IMR-90 (cell line): ENCODE measurements at regions not wholly inside any gene's neighbourhood (a gene's known extent, or its start where the extent isn't known, plus 50 kb on each side); places are given as distances from the start of the nearest gene placed in this dataset.

Experiments used
- ATAC-seq: fragments of 200-7000 bp; cut with Tn5 transposase; 2 replicates; pipeline ENCODE4 v1.9.1; 2020; ENCODE audit warnings: low read depth, mild to moderate bottlenecking, moderate library complexity
- BruUV-seq: library from RNA; stranded (reverse); fragments of 400-500 nt; replicated peaks from 2 replicates; lab custom pipeline; 2021; lab: Mats Ljungman, UMichigan
- CTCF ChIA-PET: fragments of 300-600 bp; formaldehyde crosslinking; extraction: SDS; loops from one replicate; lab custom pipeline; 2021; ENCODE audit warnings: antibody characterized with exemption; lab: Yijun Ruan, JAX
- POLR2A ChIA-PET: fragments of 300-600 bp; sonication (Branson Sonifier 250); formaldehyde crosslinking; loops from one replicate; lab custom pipeline; 2022; ENCODE audit warnings: antibody characterized with exemption; ENCODE audit not compliant: unreplicated experiment; lab: Charles Lee
- DNase-seq: peaks from one replicate; pipeline ENCODE4 v3.0.0; 2013
- H2AFZ ChIP-seq: replicated peaks from 2 replicates; pipeline ENCODE3; 2013; ENCODE audit warnings: low read length, mild to moderate bottlenecking; ENCODE audit not compliant: poor library complexity
- H2AK5ac ChIP-seq: 2 replicates; pipeline ENCODE4 v1.6.1; 2013; ENCODE audit warnings: low read depth, low read length, inconsistent platforms
- H2AK9ac ChIP-seq: replicated peaks from 2 replicates; pipeline ENCODE3; 2013; ENCODE audit warnings: mild to moderate bottlenecking, low read depth, low read length, moderate library complexity; ENCODE audit not compliant: poor library complexity
- H2BK120ac ChIP-seq: 2 replicates; pipeline ENCODE4 v1.6.1; 2013; ENCODE audit warnings: low read depth, low read length, inconsistent platforms
- H2BK15ac ChIP-seq: 3 replicates; pipeline ENCODE4 v1.6.1; 2013; ENCODE audit warnings: low read depth, low read length, inconsistent platforms
- H2BK20ac ChIP-seq: 2 replicates; pipeline ENCODE4 v1.6.1; 2013; ENCODE audit warnings: low read depth, mild to moderate bottlenecking, inconsistent platforms, low read length, moderate library complexity
- H2BK5ac ChIP-seq: 2 replicates; pipeline ENCODE4 v1.6.1; 2013; ENCODE audit warnings: mild to moderate bottlenecking, low read depth, low read length, inconsistent platforms; ENCODE audit not compliant: poor library complexity, severe bottlenecking
- H3K14ac ChIP-seq: replicated peaks from 2 replicates; pipeline ENCODE4 v1.6.1; 2013; ENCODE audit warnings: low read depth, low read length, inconsistent platforms
- H3K18ac ChIP-seq: 2 replicates; pipeline ENCODE4 v1.6.1; 2013; ENCODE audit warnings: low read depth, low read length, control low read depth
- H3K23ac ChIP-seq: 2 replicates; pipeline ENCODE4 v1.6.1; 2013; ENCODE audit warnings: low read depth, low read length, inconsistent platforms
- H3K27ac ChIP-seq: 2 replicates; pipeline ENCODE4 v1.5.1; 2013; ENCODE audit warnings: mild to moderate bottlenecking, control low read depth, low read length; ENCODE audit not compliant: insufficient read depth
- H3K27me3 ChIP-seq: 2 replicates; pipeline ENCODE4 v1.6.1; 2013; ENCODE audit warnings: low read length; ENCODE audit not compliant: control insufficient read depth, insufficient read depth
- H3K36me3 ChIP-seq: 2 replicates; pipeline ENCODE4 v1.6.1; 2013; ENCODE audit warnings: low read length, mixed read lengths; ENCODE audit not compliant: control insufficient read depth, insufficient read depth
- H3K4ac ChIP-seq: 2 replicates; pipeline ENCODE4 v1.6.1; 2013; ENCODE audit warnings: low read depth, low read length, inconsistent platforms
- H3K4me1 ChIP-seq: 2 replicates; pipeline ENCODE4 v1.6.1; 2013; ENCODE audit warnings: low read length, mixed read lengths; ENCODE audit not compliant: control insufficient read depth, insufficient read depth
- H3K4me2 ChIP-seq: 2 replicates; pipeline ENCODE4 v1.6.1; 2013; ENCODE audit warnings: low read depth, mild to moderate bottlenecking, control low read depth, low read length, moderate library complexity
- H3K4me3 ChIP-seq: 2 replicates; pipeline ENCODE4 v1.5.1; 2013; ENCODE audit warnings: low read depth, mild to moderate bottlenecking, control low read depth, low read length, moderate library complexity; ENCODE audit not compliant: insufficient read depth
- H3K56ac ChIP-seq: 2 replicates; pipeline ENCODE4 v1.6.1; 2013; ENCODE audit warnings: low read length, inconsistent platforms; ENCODE audit not compliant: insufficient read depth; ENCODE audit errors: extremely low read depth
- H3K79me1 ChIP-seq, 2 experiments: 2 replicates each; pipeline ENCODE4 v1.6.1; 2013; ENCODE audit warnings: low read length in 2 of 2, inconsistent platforms in 1 of 2, low read depth in 1 of 2
- H3K9ac ChIP-seq: 2 replicates; pipeline ENCODE4 v1.6.1; 2013; ENCODE audit warnings: low read depth, low read length, control low read depth
- H3K9me1 ChIP-seq: 2 replicates; pipeline ENCODE4 v1.6.1; 2013; ENCODE audit warnings: low read length, inconsistent platforms; ENCODE audit not compliant: insufficient read depth
- H3K9me3 ChIP-seq: 2 replicates; pipeline ENCODE4 v1.6.1; 2013; ENCODE audit warnings: low read length; ENCODE audit not compliant: control insufficient read depth, insufficient read depth
- H4K20me1 ChIP-seq: 2 replicates; pipeline ENCODE4 v1.6.1; 2013; ENCODE audit warnings: low read length, inconsistent platforms; ENCODE audit not compliant: insufficient read depth
- H4K5ac ChIP-seq: 2 replicates; pipeline ENCODE4 v1.6.1; 2013; ENCODE audit warnings: mild to moderate bottlenecking, low read depth, low read length, control low read depth
- H4K8ac ChIP-seq, 2 experiments: 2 replicates each; pipeline ENCODE4 v1.6.1; 2013; ENCODE audit warnings: low read depth in 2 of 2, low read length in 2 of 2, control low read depth in 1 of 2, inconsistent platforms in 1 of 2
- H4K91ac ChIP-seq: 2 replicates; pipeline ENCODE4 v1.6.1; 2013; ENCODE audit warnings: low read depth, low read length, inconsistent platforms; ENCODE audit not compliant: insufficient read depth
- ELK1 ChIP-seq: fragments of 150-350 bp; IDR thresholded peaks from 2 replicates; pipeline ENCODE4 v1.6.1; 2016; ENCODE audit warnings: low read depth, mild to moderate bottlenecking, low read length, moderate library complexity, borderline replicate concordance
- FOS ChIP-seq: fragments of 150-350 bp; IDR thresholded peaks from 2 replicates; pipeline ENCODE4 v1.6.1; 2016; ENCODE audit warnings: low read depth, low read length
- MAFK ChIP-seq: IDR thresholded peaks from 2 replicates; pipeline ENCODE4 v1.6.1; 2012; ENCODE audit warnings: low read depth, low read length, improper control_type of control experiment
- MAZ ChIP-seq: IDR thresholded peaks from 2 replicates; pipeline ENCODE4 v1.6.1; 2012; ENCODE audit warnings: low read depth, mild to moderate bottlenecking, low read length, improper control_type of control experiment, moderate library complexity, borderline replicate concordance
- MXI1 ChIP-seq: IDR thresholded peaks from 2 replicates; pipeline ENCODE4 v1.6.1; 2012; ENCODE audit warnings: low read depth, mild to moderate bottlenecking, low read length, moderate library complexity, borderline replicate concordance
- NFE2L2 ChIP-seq: fragments of 150-350 bp; IDR thresholded peaks from 2 replicates; pipeline ENCODE4 v1.6.1; 2016; ENCODE audit warnings: low read depth, mild to moderate bottlenecking, low read length
- POLR2A ChIP-seq: IDR thresholded peaks from 2 replicates; pipeline ENCODE4 v1.6.1; 2012; ENCODE audit warnings: mild to moderate bottlenecking, low read depth, low read length
- RAD21 ChIP-seq: IDR thresholded peaks from 2 replicates; pipeline ENCODE4 v1.6.1; 2012; ENCODE audit warnings: low read length, improper control_type of control experiment
- RFX5 ChIP-seq: IDR thresholded peaks from 2 replicates; pipeline ENCODE4 v1.8.0; 2012; ENCODE audit warnings: low read depth, mild to moderate bottlenecking, low read length, moderate library complexity
- SMC3 ChIP-seq: fragments of 150-350 bp; IDR thresholded peaks from 2 replicates; pipeline ENCODE4 v1.6.1; 2016; ENCODE audit warnings: low read depth, mild to moderate bottlenecking, antibody characterized with exemption, low read length, moderate library complexity
- dilution Hi-C: fragments of 300-500 bp; cut with HindIII; formaldehyde crosslinking; loops from one replicate; pipeline ENCODE4 v1.14.3; 2018; ENCODE audit warnings: low sequenced_read_pairs; ENCODE audit not compliant: unreplicated experiment
- in situ Hi-C: fragments of 300-500 bp; cut with MboI; formaldehyde crosslinking; loops from 3 replicates; pipeline ENCODE4 v1.14.3; 2019; ENCODE audit warnings: low sequenced_read_pairs, inconsistent platforms, mixed read lengths
- intact Hi-C: fragments of 100-400 bp; cut with micrococcal nuclease; formaldehyde crosslinking; loops from 2 replicates; pipeline ENCODE4 v1.10.0; 2022

- Histone ChIP-seq H2BK15ac (no peak overlapping the region), H3K36me3 (no peaks in the 10 kb centered on the region), H3K79me1 (no peaks in the 10 kb centered on the region), H3K18ac (no peak overlapping the region), H4K8ac (no peak overlapping the region), H3K27me3 (no peaks in the 10 kb centered on the region), H4K20me1 (no peaks in the 10 kb centered on the region), H3K4me2 (no peak overlapping the region), H3K56ac (no peak overlapping the region), H3K27ac (no peak overlapping the region), H3K9ac (no peak overlapping the region), H3K9me3 (peaks cover 18% of the 10 kb centered on the region), H2AK5ac (no peak overlapping the region), H3K14ac (no peak overlapping the region), H3K23ac (no peak overlapping the region), H2BK5ac (no peak overlapping the region), H2AFZ (no peak overlapping the region), H3K9me1 (no peaks in the 10 kb centered on the region), H2BK20ac (no peak overlapping the region), H3K4me1 (no peaks in the 10 kb centered on the region), H2BK120ac (no peak overlapping the region), H4K91ac (no peak overlapping the region), H2AK9ac (no peak overlapping the region), H3K4me3 (no peak overlapping the region), H3K4ac (no peak overlapping the region), H4K5ac (no peak overlapping the region)
- dilution Hi-C loops (no loop called here), intact Hi-C loops (no loop called here), in situ Hi-C loops (no loop called here)
- TF ChIP-seq NFE2L2 (no peak), RAD21 (no peak), MAFK (no peak), RFX5 (no peak), ELK1 (no peak), POLR2A (no peak), FOS (no peak), SMC3 (no peak), MXI1 (no peak), MAZ (no peak)
- no peak for DNase-seq
- ATAC-seq = no peak
- POLR2A ChIA-PET = no interaction called here
- CTCF ChIA-PET = interaction anchor here (1.1 kb wide), 1 partner anchor 33 kb away, joined by 3 read pairs; no protein-coding TSS in a partner anchor
- BruUV-seq = no TSS peak
These were observed 815.6 kb upstream of the NEGR1 start for GRCh38 chr1:73097917-73098316.
